ENCODE measurements at regions not wholly inside any gene's neighbourhood (a gene's known extent, or its start where the extent isn't known, plus 50 kb on each side); places are given as distances from the start of the nearest gene placed in this dataset.
"Not testable (repeated sequence)": the region's sequence is repeated elsewhere in the genome, so short reads cannot be mapped to it uniquely, and the experiment has no call there.

DNA sequence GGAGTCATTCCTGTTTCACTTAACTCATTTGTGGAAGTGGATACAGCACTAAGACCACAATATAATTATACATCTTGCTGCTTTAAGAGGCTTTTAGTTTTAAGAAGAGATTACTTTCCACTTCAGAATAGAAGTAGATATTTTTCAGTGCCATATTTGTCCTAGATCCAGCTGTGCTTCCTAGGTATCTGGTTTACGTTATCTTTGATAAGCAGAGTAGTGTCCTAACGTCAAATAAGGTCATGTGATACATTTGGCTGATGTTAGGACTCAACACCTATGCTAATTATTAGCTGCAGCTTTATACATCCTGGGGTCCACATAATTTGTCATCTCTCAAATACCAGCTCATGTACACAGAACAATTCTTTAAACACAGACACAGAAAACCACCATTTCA lies 196.2 kb upstream of the SMIM30 start:
- no peak for DNase-seq (ENCODE audit: low read depth in 2 of 2, low spot score in 1 of 2)

DNA sequence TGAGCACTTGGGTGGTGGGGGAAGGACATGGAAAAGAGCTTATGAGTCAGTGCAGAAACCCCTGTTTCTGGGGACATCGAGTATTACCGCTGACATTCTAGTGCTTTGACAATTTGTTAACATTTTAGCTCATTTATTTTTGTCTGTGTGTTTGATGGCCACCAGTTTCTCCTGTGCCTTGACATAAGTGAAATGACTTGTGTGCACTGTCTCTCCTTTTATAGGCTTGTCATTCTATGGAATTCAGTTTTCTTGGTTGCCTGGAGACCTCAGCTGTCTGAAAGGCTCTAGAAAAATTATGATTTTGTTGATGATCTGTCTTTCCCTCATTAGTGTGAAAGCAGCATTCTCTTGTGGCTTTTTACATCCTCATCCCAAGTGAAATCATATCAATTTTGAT lies 190.0 kb upstream of the SMIM30 start:
- DNase-seq (ENCODE audit: low read depth in 2 of 2, low spot score in 1 of 2): no peak

DNA sequence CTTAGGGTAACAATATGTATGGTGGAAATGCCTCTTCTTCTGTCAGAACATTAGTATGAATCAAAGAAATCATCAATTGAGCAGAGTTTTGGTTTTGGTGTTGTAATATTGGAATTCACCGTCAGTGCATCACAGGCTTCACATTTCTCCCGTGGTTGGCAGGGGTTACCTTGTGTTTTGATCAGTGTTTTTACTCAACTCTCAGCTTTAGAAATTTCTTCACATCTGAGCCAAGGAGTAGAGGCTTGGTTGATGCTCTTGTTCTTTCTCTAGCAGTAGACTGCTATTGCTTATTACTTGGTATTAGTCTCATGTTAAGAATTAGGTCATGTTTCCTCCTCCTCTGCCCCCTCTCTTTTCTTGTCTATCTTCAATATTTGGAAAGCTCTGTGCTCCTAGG lies 188.8 kb upstream of the SMIM30 start:
- DNase-seq (ENCODE audit: low read depth in 2 of 2, low spot score in 1 of 2): no peak

DNA sequence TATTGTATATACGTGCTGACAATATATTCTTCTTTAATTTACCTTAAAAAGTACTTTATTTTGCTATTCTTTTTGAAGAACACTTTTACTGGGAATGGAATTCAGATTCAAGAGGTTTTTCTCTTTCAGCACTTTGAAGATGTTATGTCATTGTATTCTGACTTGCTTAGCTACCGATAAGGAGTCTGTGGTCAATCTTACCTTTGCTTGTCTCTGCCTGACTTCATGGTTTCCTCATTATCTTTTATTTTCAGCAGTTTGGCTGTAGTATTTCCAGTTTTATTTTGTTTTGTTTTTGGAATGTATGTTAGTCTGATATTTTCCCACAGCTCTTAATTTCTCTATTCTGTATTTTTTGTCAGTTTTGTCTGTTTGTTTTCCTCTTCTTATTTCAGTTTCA lies 187.9 kb upstream of the SMIM30 start:
- DNase-seq (ENCODE audit: low read depth in 2 of 2, low spot score in 1 of 2): no peak

DNA sequence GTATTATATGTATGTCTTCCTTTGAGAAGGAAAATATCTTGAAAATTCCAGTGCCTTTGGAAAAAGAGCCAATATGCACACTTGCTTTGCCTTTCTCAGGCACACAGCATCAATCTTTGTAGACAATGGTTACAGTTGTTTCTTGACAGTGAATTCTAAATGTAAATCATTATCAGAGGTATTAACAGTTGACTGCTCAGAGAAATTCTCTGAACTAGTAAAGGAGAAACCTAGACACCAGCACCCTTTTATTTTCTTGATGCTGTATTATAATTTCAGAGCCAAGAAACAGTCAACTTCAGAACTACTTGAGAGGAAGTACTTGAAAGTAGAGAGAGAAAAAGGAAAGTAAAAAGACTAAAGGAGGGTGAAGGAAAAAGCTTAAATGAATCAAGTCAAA lies 185.8 kb upstream of the SMIM30 start:
- DNase-seq (ENCODE audit: low read depth in 2 of 2, low spot score in 1 of 2): no peak

DNA sequence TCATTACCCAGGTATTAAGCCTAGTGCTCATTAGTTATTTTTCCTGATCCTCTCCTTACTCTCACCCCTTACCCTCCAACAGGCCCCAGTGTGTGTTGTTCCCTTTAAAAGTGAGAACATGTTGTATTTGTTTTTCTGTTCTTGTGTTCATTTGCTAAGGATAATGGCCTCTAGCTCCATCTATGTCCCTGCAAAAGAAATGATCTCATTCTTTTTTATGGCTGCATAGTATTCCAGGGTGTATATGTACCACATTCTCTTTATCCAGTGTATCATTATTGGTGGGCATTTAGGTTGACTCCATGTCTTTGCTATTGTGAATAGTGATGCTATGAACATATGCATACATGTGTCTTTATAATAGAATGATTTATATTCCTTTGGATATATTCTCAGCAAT lies 185.0 kb upstream of the SMIM30 start:
- DNase-seq (ENCODE audit: low read depth in 2 of 2, low spot score in 1 of 2): not testable (repeated sequence)

DNA sequence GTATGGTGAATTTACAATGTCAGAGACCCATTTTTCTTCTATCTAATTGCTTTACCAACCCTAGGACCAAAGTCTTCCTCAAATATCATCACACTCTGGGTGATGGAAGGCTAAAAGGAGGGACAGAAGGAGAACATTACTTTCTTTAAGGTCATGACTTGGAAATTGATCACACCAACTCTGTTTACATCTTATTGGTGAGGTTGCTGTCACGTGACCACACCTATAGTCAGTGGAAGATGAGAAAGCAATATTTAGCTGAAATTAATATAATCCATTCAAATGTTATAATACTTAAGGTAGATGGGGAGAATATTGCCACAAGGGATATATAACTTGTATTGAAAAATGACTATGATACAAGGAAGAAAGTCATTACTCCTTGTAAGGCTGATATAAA lies 183.6 kb upstream of the SMIM30 start:
- DNase-seq (ENCODE audit: low read depth in 2 of 2, low spot score in 1 of 2): no peak

DNA sequence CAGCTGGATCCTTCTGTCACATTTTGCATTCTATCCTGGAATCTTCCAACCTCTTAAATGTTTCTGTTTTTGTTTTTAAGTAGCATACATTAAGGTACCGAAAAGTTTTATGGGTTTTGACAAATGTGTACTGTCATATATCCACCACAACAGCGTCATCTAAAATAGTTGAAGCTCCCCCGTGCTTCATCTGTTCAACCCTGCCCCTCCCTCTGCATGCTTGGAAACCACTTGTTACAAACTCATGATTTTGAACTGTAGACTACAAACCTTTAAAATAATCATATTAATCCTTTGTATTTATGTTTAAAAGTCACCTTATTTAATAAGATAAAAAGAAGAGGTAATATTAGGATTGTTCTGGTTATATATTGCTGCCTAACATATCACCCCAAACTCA lies 182.8 kb upstream of the SMIM30 start:
- no peak for DNase-seq (ENCODE audit: low read depth in 2 of 2, low spot score in 1 of 2)

DNA sequence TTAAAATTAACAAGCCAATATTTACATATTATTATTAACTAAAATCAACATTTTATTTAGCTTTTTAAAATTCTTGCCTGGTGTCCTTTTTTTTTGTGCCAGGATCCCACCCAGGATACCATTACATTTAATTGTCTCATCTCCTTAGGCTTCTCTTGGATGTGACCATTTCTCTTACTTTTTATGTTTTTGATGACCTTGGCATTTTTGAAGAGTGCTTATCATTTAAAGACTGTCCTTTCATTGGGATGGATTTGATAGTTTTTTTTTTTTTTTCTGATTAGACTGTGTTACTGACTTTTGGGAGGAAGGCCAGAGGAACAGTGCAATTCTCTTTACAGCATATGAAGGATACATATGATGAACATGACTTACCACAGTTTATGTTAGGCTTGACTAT lies 181.4 kb upstream of the SMIM30 start:
- no peak for DNase-seq (ENCODE audit: low read depth in 2 of 2, low spot score in 1 of 2)

DNA sequence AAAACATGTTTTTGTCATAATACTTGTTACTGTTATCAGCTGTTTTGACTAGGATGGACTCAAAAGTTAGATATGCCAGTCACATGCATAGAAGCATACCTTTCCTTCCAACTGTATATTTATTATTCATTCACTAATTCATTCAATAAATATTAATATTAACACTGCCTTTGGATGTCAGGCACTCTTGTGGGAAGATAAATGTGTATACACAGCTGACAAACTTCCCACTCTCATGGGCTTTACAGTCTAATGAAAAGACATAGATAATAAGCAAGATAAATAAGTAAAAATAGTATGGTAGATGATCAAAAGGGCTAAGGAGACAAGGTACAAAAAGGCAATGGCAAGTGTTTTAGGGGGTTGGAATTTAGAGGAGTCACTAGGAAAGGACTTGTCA lies 180.1 kb upstream of the SMIM30 start:
- DNase-seq (ENCODE audit: low read depth in 2 of 2, low spot score in 1 of 2): no peak

DNA sequence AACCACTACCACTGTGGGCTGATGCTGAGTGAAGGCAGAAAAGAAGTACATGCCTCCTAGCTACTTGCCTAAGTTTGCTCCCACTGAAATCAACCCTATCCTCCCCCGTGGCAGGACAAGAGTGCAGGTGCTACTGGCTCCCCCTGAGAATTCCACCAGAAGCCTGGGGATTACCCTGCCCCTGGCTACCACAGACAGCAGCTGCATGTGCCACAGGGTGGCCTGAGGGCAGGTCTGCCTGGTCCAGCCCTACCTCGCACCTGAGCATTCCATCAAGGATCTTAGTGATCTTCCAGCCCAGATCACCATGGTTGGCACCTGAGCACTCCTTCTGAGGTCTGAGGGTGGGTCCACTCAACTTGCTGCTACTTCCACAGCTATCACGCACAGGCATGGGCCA lies 176.4 kb upstream of the SMIM30 start:
- no peak for DNase-seq (ENCODE audit: low read depth in 2 of 2, low spot score in 1 of 2)

DNA sequence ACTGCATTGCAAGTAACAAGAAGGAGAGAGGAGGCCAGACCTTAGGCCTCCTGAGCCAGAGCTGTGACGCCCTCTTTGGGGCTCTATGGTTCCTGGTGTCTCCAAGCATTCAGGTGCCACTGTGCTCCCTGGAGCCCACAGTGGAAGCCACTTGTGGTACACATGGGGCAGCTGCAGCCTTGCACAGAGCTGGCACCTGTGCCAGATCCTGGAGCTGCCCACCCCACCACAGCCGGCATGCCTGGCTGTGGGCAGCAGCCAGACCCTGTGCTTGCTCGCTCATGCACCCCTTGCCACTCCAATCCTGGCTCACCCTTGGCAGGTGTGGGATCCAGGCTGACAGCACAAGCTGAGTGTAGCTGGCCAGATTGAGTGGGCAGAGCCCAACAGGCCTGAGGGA lies 173.8 kb upstream of the SMIM30 start:
- DNase-seq (ENCODE audit: low read depth in 2 of 2, low spot score in 1 of 2): no peak

DNA sequence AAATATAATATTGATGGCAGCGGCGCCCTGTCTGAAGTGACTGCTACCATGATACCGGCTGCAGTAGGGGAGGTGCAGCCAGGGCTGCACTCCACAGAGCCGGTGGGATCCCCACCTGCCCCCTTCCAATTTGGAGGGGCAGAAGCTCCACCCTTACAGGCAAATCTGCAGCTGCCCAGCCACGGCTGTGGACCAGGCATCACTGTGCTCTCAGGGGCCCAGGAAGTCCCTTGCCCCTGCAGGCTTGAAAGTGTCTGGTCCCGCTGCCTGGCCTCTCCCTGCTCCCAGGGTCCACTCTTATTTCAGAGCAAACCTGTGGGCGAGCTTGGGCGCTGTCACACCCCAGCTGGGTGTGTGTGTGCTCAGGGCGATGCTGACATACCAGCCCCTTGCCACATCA lies 172.7 kb upstream of the SMIM30 start:
- no peak for DNase-seq (ENCODE audit: low read depth in 2 of 2, low spot score in 1 of 2)

DNA sequence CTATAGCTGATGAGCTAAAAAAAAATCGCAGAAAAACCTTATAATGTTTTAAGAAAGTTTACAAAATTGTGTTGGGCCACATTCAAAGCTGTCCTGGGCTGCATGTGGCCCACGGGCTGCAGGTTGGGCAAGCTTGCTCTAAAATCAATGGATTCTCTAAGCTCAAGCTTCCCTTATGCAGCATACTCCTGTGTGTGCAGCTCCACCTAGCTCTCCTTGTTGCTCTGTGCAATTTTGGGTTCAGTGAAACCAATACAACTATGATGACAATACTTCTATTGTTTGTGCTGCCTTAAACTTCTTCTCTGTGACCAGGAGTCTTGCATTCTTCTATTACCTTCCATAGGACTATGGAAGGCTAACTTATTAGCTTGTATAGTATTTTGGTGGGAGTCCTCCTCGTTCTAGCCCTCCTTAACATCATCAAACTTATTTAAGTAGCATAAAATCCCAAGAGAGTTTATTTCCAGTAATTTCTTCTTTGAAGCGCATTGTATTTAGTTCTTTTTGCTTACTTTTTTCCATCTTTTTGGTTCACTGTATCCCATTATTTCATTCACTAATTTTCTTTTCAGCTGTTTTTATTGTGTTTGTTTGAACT lies 170.9 kb upstream of the SMIM30 start:
- no peak for DNase-seq (ENCODE audit: low read depth in 2 of 2, low spot score in 1 of 2)

DNA sequence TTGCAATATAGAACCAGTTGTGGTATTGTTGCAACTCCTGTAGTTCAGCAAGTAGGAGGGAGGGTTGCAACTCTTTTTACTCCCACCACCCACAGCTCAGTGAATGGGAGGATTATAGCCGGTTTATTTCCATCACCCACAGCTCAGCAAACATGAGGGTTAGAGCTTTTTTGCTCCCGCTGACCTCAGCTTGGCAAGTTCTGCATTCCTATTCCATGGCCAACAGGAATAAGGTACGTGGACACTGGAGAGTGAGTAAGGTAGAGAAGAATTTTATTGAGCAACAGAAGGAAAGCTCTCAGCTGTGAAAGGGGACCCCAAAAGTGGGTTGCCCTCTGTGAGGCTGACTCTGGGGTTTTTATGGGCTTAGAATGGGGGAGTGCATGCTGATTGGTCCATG lies 167.1 kb upstream of the SMIM30 start:
- no peak for DNase-seq (ENCODE audit: low read depth in 2 of 2, low spot score in 1 of 2)

DNA sequence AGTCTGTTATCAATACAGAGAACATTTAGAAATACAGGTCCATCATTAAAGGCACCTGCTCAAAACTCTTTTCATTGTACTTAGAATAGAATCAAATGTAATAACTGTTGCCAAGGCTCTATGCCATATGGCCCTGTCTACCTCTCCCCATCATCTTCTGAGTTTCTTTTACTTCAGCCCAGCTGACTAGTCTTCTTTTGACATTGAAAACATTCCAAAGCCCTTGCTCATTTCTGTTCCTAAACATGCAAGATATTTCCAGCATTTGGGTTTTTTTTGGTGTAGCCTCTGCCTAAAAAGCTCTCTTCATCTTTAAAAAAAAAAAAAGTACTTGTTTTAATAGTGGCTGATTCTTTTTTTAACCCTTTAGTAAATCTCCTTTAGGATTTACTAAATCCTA lies 165.5 kb upstream of the SMIM30 start:
- DNase-seq (ENCODE audit: low read depth in 2 of 2, low spot score in 1 of 2): no peak

DNA sequence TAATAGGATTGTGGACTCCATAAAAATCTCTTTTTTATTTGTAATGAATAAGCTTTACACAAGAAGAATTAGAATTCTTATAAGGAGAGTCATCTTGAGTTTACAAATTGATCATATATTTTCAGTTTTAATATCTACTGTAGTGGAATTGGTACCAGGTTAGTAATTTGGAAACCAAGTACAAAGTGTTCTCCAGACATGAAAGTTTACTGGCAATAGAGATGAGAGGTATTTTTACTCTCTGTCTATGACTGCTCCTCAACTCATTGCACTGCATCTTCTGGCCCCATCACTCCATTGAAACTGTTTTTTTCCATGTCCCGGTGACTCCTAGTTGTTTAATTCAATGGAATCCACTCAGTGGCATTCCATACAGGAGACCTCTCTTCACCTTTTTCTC lies 164.5 kb upstream of the SMIM30 start:
- no peak for DNase-seq (ENCODE audit: low read depth in 2 of 2, low spot score in 1 of 2)

DNA sequence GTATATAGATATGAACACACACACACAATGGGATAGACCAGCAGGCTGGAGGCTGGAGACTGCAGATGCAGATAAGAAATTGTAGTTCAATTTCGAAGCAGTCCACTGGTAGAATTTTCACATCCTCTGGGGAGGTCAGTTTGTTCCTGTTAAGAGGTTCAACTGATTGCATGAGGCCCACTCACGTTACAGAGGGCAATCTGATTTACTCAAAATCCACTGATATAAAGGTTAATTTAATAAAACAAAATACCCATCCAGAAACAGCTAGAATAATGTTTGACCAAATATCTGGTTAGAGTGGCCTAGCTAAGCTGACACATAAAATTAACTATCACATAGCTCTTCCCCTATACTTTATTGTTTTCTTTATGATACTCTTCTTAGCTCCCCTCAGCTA lies 162.9 kb upstream of the SMIM30 start:
- DNase-seq (ENCODE audit: low read depth in 2 of 2, low spot score in 1 of 2): no peak

DNA sequence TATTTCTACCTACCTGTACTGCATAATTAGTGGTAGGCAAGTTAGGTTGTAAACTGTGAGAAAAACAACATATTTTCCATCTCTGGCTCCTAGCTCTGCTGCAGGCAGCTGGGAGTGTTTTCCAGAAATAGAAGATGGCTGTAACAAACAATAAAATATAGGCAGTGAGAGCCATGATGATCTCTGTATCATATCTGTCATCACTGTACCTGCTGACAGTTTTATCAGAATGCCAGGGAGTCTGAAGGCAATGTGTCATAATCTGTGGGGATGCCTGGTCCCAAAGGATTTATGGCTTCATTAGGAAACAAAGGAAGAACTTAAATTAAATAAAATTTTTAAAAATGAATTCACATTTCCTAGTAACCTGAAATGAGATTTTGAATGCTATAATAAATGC lies 160.9 kb upstream of the SMIM30 start:
- DNase-seq (ENCODE audit: low read depth in 2 of 2, low spot score in 1 of 2): no peak

DNA sequence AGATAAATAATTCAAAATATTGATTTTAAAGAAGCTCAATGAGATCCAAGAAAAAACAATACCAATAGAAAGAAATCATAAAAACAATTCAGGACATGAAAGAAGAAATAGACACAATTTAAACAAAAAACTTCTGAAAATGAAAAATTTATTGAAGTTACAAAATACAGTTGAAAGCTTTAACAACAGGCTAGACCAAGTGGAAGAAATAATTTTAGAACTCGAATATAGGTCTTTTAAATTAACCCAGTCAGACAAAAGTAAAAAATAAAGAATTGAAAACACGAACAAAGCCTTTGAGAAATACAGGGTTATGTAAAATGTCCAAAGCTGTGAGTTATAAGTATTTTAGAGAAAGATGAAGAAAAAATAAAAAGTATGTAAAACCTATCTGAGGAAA lies 152.4 kb upstream of the SMIM30 start:
- no peak for DNase-seq (ENCODE audit: low read depth in 2 of 2, low spot score in 1 of 2)

DNA sequence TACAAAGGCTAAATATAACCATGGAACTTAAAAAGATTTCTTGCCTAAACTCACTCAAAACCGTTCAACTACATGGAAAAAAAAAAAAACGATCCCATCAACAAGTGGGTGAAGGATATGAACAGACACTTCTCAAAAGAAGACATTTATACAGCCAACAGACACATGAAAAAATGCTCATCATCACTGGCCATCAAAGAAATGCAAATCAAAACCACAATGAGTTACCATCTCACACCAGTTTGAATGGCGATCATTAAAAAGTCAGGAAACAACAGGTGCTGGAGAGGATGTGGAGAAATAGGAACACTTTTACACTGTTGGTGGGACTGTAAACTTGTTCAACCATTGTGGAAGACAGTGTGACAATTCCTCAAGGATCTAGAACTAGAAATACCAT lies 151.2 kb upstream of the SMIM30 start:
- not testable (repeated sequence) for DNase-seq (ENCODE audit: low read depth in 2 of 2, low spot score in 1 of 2)

DNA sequence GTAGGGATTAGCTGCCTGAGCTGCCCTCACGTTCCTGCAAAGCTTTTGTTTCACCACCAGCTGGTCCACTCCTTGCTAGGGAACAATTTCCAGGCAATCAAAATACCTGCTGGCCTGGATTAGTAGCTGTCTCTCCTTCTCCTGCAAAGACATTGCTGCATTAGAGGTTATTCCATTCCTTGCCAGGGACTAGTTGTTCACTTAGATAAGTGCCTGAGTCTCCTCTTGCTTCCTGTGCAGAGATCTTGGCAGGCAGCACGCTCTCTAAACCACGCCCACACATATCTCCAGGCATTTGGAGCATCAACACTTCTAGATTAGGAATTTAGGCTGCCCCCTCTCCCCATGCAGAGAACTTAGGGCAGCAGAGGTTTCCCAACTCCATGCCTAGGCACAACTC lies 150.4 kb upstream of the SMIM30 start:
- no peak for DNase-seq (ENCODE audit: low read depth in 2 of 2, low spot score in 1 of 2)

DNA sequence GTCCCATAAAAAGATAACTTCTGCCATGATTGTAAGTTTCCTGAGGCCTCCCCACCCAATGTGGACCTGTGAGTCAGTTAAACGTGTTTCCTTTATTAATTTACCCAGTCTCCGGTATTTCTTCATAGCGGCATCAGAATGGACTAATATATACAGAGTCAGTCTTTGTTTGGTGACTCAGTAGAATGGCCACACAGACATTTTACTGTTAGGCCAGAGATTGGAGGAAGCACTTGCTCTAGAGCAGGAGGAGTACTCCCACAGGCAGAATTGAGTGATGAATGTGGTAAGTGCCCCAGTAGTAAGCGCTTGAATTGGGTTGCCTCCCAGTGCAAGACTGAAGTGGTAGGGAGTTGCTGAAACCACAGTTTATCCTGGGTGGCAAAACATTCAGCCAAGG lies 149.5 kb upstream of the SMIM30 start:
- DNase-seq (ENCODE audit: low read depth in 2 of 2, low spot score in 1 of 2): no peak

DNA sequence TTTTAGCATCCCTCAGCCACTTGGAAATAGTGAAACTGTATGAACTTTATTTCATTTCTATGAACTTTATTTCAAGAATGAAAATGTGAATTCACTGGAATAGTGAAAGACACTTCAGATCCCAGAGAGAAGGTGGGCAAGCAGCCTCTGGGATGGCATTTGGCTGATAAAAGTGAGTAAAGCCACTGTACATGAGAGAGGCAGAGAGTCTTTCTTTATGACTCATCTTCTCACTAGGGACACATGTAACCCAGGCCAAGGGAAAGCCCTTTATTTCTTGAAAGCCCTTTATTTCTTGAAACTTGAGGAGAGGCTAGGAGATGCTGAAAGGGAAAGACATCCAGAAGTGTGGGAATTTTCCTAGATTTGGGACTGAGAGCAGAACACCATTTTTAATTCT lies 148.9 kb upstream of the SMIM30 start:
- no peak for DNase-seq (ENCODE audit: low read depth in 2 of 2, low spot score in 1 of 2)
